Left colon (tissue), 2 donors: ENCODE measurements at regions not wholly inside any gene's neighbourhood (a gene's known extent, or its start where the extent isn't known, plus 50 kb on each side); places are given as distances from the start of the nearest gene placed in this dataset.

Source experiments
- ATAC-seq: fragments of 200-7000 bp; cut with Tn5 transposase; one replicate; pipeline ENCODE4 v1.9.1; 2020; ENCODE audit warnings: mild to moderate bottlenecking, moderate library complexity
- DNase-seq, 2 donors: peaks; one replicate each; pipeline ENCODE4 v3.0.0-alpha.2; 2020
- intact Hi-C, 2 donors: fragments of 100-400 bp; cut with DNase I in 1 of 2; cut with micrococcal nuclease in 1 of 2; formaldehyde crosslinking; loops; one replicate each; pipeline versions ENCODE4 v1.11.2 to v1.14.0; 2022; cut with DNase I, micrococcal nuclease
- donor health status: DM: no; HTN: no; CAD: no.
- donor health status: DM: yes; HTN: yes; CAD: no.

GRCh38 chr7:124692425-124692824 lies 73.2 kb downstream of the GPR37 start:
- DNase-seq = no peak
- intact Hi-C loops = no loop called here
- ATAC-seq = no peak

- DNase-seq (no peak), ATAC-seq (no peak)
- intact Hi-C loops = no loop called here
These were observed 74.8 kb downstream of the GPR37 start for GRCh38 chr7:124690840-124691239.

GRCh38 chr7:124689931-124690330 lies 75.7 kb downstream of the GPR37 start:
- DNase-seq (no peak), ATAC-seq (no peak)
- intact Hi-C loops = no loop called here

GRCh38 chr7:124689523-124689922 lies 76.1 kb downstream of the GPR37 start:
- no peak for DNase-seq
- intact Hi-C loops = no loop called here
- no peak for ATAC-seq

GRCh38 chr7:124688991-124689390 lies 76.6 kb downstream of the GPR37 start:
- intact Hi-C loops = no loop called here
- no peak for DNase-seq
- no peak for ATAC-seq

- ATAC-seq (no peak), DNase-seq (no peak)
- intact Hi-C loops = no loop called here
These were observed 78.9 kb downstream of the GPR37 start for GRCh38 chr7:124686543-124687171.

- DNase-seq = no peak
- intact Hi-C loops = no loop called here
- ATAC-seq = no peak
These were observed 83.6 kb downstream of the GPR37 start for GRCh38 chr7:124681946-124682345.

- no peak for DNase-seq
- no peak for ATAC-seq
- intact Hi-C loops = no loop called here
These were observed 85.3 kb downstream of the GPR37 start for GRCh38 chr7:124680304-124680703.

- no peak for ATAC-seq
- intact Hi-C loops = no loop called here
- no peak for DNase-seq
These were observed 85.9 kb downstream of the GPR37 start for GRCh38 chr7:124679586-124680225.

GRCh38 chr7:124679146-124679545 lies 86.4 kb downstream of the GPR37 start:
- DNase-seq (no peak), ATAC-seq (no peak)
- intact Hi-C loops = no loop called here

- DNase-seq (no peak), ATAC-seq (no peak)
- intact Hi-C loops = no loop called here
These were observed 91.1 kb downstream of the GPR37 start for GRCh38 chr7:124674451-124674850.

GRCh38 chr7:124672011-124672410 lies 93.6 kb downstream of the GPR37 start:
- intact Hi-C loops = no loop called here

GRCh38 chr7:124667312-124668153 lies 98.1 kb downstream of the GPR37 start:
- DNase-seq = no peak
- intact Hi-C loops = no loop called here
- ATAC-seq = no peak

More at GRCh38 chr7:124672011-124672410, 93.6 kb downstream of the GPR37 start:
- ATAC-seq (no peak), DNase-seq (no peak)

GRCh38 chr7:124662937-124663336 lies 102.7 kb downstream of the GPR37 start:
- no peak for DNase-seq
- intact Hi-C loops = no loop called here
- no peak for ATAC-seq

GRCh38 chr7:124662372-124662771 lies 103.2 kb downstream of the GPR37 start:
- intact Hi-C loops = no loop called here
- ATAC-seq (no peak), DNase-seq (no peak)

- no peak for DNase-seq
- intact Hi-C loops = no loop called here
- ATAC-seq = no peak
These were observed 109.6 kb downstream of the GPR37 start for GRCh38 chr7:124655990-124656389.

- ATAC-seq = no peak
- DNase-seq = no peak
- intact Hi-C loops = no loop called here
These were observed 113.4 kb downstream of the GPR37 start for GRCh38 chr7:124652237-124652636.

GRCh38 chr7:124651136-124651535 lies 114.5 kb downstream of the GPR37 start:
- ATAC-seq = no peak
- no peak for DNase-seq
- intact Hi-C loops = no loop called here

GRCh38 chr7:124649397-124650014 lies 116.1 kb downstream of the GPR37 start:
- intact Hi-C loops = no loop called here
- no peak for ATAC-seq
- DNase-seq = no peak
